Right lobe of liver (tissue), 6 donors: ENCODE measurements at regions not wholly inside any gene's neighbourhood (a gene's known extent, or its start where the extent isn't known, plus 50 kb on each side); places are given as distances from the start of the nearest gene placed in this dataset.
A peak's percentile ranks its signal among the peaks of the same experiment; 100 is the strongest.

Experiments used
- ATAC-seq, 4 donors: fragments of 200-7000 bp; cut with Tn5 transposase; one replicate each; pipeline ENCODE4 v1.9.1; 2020; ENCODE audit warnings: mild to moderate bottlenecking in 4 of 4, moderate library complexity in 4 of 4
- DNase-seq, 3 donors: peaks; one replicate each; pipeline ENCODE4 v3.0.0-alpha.2; 2020
- H3K27ac ChIP-seq, 3 donors: fragments of 200-600 bp; one replicate each; pipeline ENCODE4 v1.8.0; 2022
- H3K27me3 ChIP-seq, 2 donors: fragments of 200-600 bp; one replicate each; pipeline ENCODE4 v1.8.0; 2022
- H3K36me3 ChIP-seq, 4 donors: fragments of 200-600 bp; sonication (generic) in 1 of 4; one replicate each; pipeline versions ENCODE4 v1.5.1 to v1.8.0; 2017 to 2022; ENCODE audit warnings: control low read depth in 1 of 4
- H3K4me1 ChIP-seq, 4 donors: fragments of 200-600 bp; sonication (generic) in 1 of 4; one replicate each; pipeline versions ENCODE4 v1.5.1 to v1.8.0; 2017 to 2022; ENCODE audit warnings: control low read depth in 1 of 4
- H3K4me3 ChIP-seq, 3 donors: fragments of 200-600 bp; one replicate each; pipeline ENCODE4 v1.8.0; 2022
- H3K9me3 ChIP-seq, 4 donors: fragments of 200-600 bp; sonication (generic) in 1 of 4; one replicate each; pipeline versions ENCODE4 v1.5.1 to v1.8.0; 2017 to 2022; ENCODE audit warnings: control low read depth in 1 of 4
- POLR2A ChIP-seq: fragments of 450-650 bp; IDR thresholded peaks from one replicate; pipeline ENCODE4 v1.6.1; 2017; ENCODE audit warnings: antibody characterized with exemption, mild to moderate bottlenecking
- WGBS: methylation state at CpG from one replicate; pipeline ENCODE4 v1.1.6; 2018; ENCODE audit warnings: low coverage, low lambda C conversion rate; ENCODE audit not compliant: insufficient coverage; ENCODE audit errors: missing lambda C conversion rate; 5-methylcytosine and 5-hydroxymethylcytosine counted together
- intact Hi-C, 2 donors: fragments of 100-400 bp; cut with DNase I; formaldehyde crosslinking; loops; one replicate each; pipeline versions ENCODE4 v1.11.2 to v1.14.1; 2022
- TF ChIP-seq, protein P1 (sequence below), 4 donors: fragments of 200-600 bp in 3 of 4; fragments of 450-650 bp in 1 of 4; IDR thresholded peaks; one replicate each; pipeline versions ENCODE4 v1.5.1 to v1.8.0; 2016 to 2022; ENCODE audit warnings: antibody characterized with exemption in 4 of 4, mild to moderate bottlenecking in 2 of 4
- donor health status: DM: no; HTN: yes; CAD: no.
- donor health status: DM: no; HTN: no; CAD: no.
- donor health status: DM: no; HTN: no; CAD: no.
- donor health status: DM: no; HTN: yes; CAD: no.
- donor health status: DM: no; HTN: yes; CAD: no.

DNA sequence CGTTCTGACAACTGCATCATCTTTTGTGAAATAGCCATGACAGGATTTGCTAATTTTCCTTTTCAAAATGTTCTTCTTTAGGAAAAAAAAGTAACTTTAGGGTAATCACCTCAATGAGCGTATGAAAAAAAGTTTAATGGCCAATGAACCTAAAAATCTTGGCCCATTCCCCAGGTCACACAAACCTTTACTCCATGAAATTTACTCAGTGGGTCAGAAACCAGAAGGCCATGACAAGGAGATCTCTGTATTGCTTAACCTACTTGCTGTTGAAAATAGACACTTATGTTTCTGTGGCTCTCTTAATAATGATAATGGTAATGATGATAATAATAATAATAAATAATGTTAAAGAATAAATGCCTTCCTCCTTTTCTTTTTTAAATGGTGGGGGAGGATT is 180.8 kb upstream of the IRX3 start:
- H3K27ac ChIP-seq: peak overlapping the region in 1 of 3 donors; percentile 16
- ATAC-seq: peak in 3 of 4 donors; percentile 62 to 87 (median 67)
- intact Hi-C loops: no loop called here
- no peak for TF ChIP-seq POLR2A
- TF ChIP-seq, protein P1, sequence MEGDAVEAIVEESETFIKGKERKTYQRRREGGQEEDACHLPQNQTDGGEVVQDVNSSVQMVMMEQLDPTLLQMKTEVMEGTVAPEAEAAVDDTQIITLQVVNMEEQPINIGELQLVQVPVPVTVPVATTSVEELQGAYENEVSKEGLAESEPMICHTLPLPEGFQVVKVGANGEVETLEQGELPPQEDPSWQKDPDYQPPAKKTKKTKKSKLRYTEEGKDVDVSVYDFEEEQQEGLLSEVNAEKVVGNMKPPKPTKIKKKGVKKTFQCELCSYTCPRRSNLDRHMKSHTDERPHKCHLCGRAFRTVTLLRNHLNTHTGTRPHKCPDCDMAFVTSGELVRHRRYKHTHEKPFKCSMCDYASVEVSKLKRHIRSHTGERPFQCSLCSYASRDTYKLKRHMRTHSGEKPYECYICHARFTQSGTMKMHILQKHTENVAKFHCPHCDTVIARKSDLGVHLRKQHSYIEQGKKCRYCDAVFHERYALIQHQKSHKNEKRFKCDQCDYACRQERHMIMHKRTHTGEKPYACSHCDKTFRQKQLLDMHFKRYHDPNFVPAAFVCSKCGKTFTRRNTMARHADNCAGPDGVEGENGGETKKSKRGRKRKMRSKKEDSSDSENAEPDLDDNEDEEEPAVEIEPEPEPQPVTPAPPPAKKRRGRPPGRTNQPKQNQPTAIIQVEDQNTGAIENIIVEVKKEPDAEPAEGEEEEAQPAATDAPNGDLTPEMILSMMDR (IDR thresholded peaks at IDR 0.05): no peak
- WGBS: 20% methylated on average over 2 of the region's 2 CpGs
- peaks cover 0 to 18% (median 0%) of the 10 kb centered on the region in 4 donors for H3K4me1 ChIP-seq
- DNase-seq: no peak
- H3K9me3 ChIP-seq: peaks cover 0 to 6% (median 0%) of the 10 kb centered on the region in 4 donors
- H3K27me3 ChIP-seq: no peaks in the 10 kb centered on the region
- H3K4me3 ChIP-seq: no peak overlapping the region
- H3K36me3 ChIP-seq: no peaks in the 10 kb centered on the region

DNA sequence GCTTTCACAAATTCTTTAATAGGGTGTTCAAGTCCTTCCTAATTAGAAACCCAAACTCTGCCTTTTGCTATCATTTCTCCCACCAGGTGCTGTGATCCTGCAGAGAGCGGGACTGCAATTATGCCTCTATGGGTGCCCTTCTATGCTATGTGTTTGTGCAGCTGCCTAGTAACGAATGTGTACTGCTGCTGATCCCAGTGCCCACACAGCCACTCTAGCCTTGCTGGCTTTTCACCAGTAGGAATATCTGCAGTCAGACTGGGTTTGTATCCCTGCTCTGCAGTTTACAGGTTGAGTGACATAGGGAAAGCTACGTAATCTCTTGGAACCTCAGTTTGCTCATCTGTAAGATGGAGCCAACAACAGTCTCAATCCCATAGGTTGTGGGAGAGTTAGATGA is 179.6 kb upstream of the IRX3 start:
- ATAC-seq: no peak
- Histone ChIP-seq H3K4me1 (peaks cover 0 to 18% (median 0%) of the 10 kb centered on the region in 4 donors), H3K36me3 (no peaks in the 10 kb centered on the region), H3K27me3 (no peaks in the 10 kb centered on the region), H3K9me3 (peaks cover 0 to 6% (median 0%) of the 10 kb centered on the region in 4 donors), H3K27ac (no peak overlapping the region), H3K4me3 (no peak overlapping the region)
- no peak for DNase-seq
- intact Hi-C loops: no loop called here
- no CpG with 5 or more reads among the region's 3 CpGs for WGBS
- TF ChIP-seq, protein P1 (IDR thresholded peaks at IDR 0.05): no peak
- no peak for TF ChIP-seq POLR2A

- H3K27ac ChIP-seq: no peak overlapping the region
- no peaks in the 10 kb centered on the region for H3K36me3 ChIP-seq
- peaks cover 0 to 6% (median 0%) of the 10 kb centered on the region in 4 donors for H3K9me3 ChIP-seq
- H3K4me1 ChIP-seq: peaks cover 0 to 23% (median 2%) of the 10 kb centered on the region in 4 donors
- no peak overlapping the region for H3K4me3 ChIP-seq
- DNase-seq: no peak
- TF ChIP-seq, protein P1 (IDR thresholded peaks at IDR 0.05): no peak
- TF ChIP-seq POLR2A: no peak
- WGBS: 85% methylated on average over 4 of the region's 4 CpGs
- intact Hi-C loops: no loop called here
- ATAC-seq: no peak
- no peaks in the 10 kb centered on the region for H3K27me3 ChIP-seq
Measured at GRCh38 chr16:54465063-54465462, 178.5 kb upstream of the IRX3 start.

DNA sequence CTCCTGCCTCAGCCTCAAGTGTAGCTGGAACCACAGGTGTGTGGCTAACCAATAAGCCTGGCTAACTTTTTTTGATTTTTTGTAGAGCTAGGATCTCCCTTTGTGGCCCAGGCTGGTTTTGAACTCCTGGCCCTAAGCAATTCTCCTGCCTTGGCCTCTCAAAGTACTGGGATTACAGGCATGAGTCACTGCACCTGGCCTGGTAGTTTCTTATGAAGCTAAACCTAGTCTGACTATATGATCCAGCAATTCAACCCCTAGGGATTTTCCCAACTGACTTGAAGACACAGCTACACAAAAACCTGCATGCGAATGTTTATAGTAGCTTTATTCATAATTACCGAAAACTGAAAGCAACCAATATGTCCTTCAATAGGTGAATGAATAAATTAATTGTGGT is 176.2 kb upstream of the IRX3 start:
- no peaks in the 10 kb centered on the region for H3K27me3 ChIP-seq
- TF ChIP-seq, protein P1 (IDR thresholded peaks at IDR 0.05): no peak
- TF ChIP-seq POLR2A: no peak
- no peak for DNase-seq
- no peak overlapping the region for H3K27ac ChIP-seq
- no peaks in the 10 kb centered on the region for H3K36me3 ChIP-seq
- no peak overlapping the region for H3K4me3 ChIP-seq
- 64% methylated on average over 2 of the region's 2 CpGs for WGBS
- ATAC-seq: no peak
- H3K4me1 ChIP-seq: peaks cover 0 to 24% (median 3%) of the 10 kb centered on the region in 4 donors
- intact Hi-C loops: no loop called here
- peaks cover 0 to 6% (median 0%) of the 10 kb centered on the region in 4 donors for H3K9me3 ChIP-seq
